Kidney epithelial cell (primary cell): ENCODE measurements at regions not wholly inside any gene's neighbourhood (a gene's known extent, or its start where the extent isn't known, plus 50 kb on each side); places are given as distances from the start of the nearest gene placed in this dataset.

Source experiments
- DNase-seq: peaks from one replicate; pipeline ENCODE4 v3.0.0-alpha.2; 2010; ENCODE audit warnings: low read depth
- H3K27me3 ChIP-seq: 2 replicates; pipeline ENCODE4 v1.6.0; 2011; ENCODE audit warnings: low read length; ENCODE audit not compliant: control insufficient read depth, insufficient read depth
- H3K36me3 ChIP-seq: 2 replicates; pipeline ENCODE4 v1.5.1; 2011; ENCODE audit warnings: low read length; ENCODE audit not compliant: control insufficient read depth, insufficient read depth
- H3K4me3 ChIP-seq: 2 replicates; pipeline ENCODE4 v1.5.1; 2011; ENCODE audit warnings: low read depth, mild to moderate bottlenecking, control low read depth, low read length
- TF ChIP-seq, protein P1 (sequence below): IDR thresholded peaks from 2 replicates; pipeline ENCODE4 v1.5.1; 2011; ENCODE audit warnings: mild to moderate bottlenecking, moderate library complexity, low read length, control low read depth, inconsistent platforms; ENCODE audit not compliant: insufficient read depth, poor library complexity, severe bottlenecking

DNA sequence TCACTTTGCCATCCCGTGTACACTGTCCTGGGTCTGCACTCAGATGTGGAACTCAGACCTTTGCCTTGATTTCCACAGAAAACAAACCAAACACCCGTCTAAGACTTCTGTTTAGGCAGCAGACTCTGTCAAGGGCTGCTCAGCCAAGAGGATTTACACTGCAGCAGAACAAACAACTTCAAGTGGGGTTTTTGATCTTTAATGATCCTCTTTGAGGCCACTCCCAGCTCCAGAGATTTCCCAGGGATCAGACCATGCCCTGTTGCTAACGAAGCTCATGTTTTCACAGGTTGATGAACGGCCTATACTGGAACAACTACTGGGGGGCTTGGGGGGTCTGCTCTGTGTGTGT is 52.5 kb upstream of the LGALSL start:
- no peaks in the 10 kb centered on the region for H3K27me3 ChIP-seq
- TF ChIP-seq, protein P1, sequence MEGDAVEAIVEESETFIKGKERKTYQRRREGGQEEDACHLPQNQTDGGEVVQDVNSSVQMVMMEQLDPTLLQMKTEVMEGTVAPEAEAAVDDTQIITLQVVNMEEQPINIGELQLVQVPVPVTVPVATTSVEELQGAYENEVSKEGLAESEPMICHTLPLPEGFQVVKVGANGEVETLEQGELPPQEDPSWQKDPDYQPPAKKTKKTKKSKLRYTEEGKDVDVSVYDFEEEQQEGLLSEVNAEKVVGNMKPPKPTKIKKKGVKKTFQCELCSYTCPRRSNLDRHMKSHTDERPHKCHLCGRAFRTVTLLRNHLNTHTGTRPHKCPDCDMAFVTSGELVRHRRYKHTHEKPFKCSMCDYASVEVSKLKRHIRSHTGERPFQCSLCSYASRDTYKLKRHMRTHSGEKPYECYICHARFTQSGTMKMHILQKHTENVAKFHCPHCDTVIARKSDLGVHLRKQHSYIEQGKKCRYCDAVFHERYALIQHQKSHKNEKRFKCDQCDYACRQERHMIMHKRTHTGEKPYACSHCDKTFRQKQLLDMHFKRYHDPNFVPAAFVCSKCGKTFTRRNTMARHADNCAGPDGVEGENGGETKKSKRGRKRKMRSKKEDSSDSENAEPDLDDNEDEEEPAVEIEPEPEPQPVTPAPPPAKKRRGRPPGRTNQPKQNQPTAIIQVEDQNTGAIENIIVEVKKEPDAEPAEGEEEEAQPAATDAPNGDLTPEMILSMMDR, result no peak
- no peaks in the 10 kb centered on the region for H3K36me3 ChIP-seq
- no peak for DNase-seq
- H3K4me3 ChIP-seq, result no peak overlapping the region

DNA sequence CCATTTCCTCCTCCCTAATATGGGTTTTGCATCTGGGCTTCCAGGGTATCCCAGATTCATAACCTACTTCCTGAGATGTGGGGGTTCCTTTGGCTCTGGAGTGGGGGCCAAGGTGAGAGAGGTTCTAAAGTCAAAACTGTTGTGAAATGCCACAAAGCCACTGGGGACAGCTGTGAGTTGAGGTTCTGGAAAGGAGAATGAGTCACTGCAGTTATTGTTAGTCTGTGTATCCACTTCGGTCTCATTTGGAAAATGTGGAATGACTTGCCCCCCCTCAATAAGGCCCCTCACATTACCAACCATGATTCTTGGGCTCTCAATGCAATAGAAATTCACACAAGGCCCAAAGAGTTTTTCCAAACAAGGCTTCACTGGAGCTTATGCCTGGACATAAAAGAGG is 51.1 kb upstream of the LGALSL start:
- TF ChIP-seq, protein P1, result no peak
- H3K36me3 ChIP-seq, result no peaks in the 10 kb centered on the region
- H3K4me3 ChIP-seq, result no peak overlapping the region
- DNase-seq, result no peak
- no peaks in the 10 kb centered on the region for H3K27me3 ChIP-seq

DNA sequence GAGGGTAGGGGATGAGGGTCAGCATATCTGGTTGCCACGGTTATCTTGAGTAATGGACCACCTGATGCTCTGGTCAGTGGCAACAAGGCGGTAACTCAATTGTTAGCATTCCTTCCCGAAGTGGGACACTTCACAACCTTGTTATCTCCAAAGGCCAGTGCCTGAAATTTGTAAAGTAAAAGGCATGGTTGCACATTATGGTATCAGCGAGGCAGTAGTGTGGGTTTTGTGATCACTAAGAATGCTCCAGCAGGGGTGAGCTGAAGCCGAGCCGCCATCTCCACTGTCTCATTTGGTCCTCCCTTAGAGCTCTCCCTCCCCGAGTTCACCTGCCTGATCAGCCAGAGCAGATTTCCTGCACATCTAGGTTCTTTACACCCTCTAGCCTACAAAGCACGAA is 50.5 kb upstream of the LGALSL start:
- TF ChIP-seq, protein P1, result no peak
- DNase-seq, result no peak
- Histone ChIP-seq H3K36me3 (no peaks in the 10 kb centered on the region), H3K4me3 (no peak overlapping the region), H3K27me3 (no peaks in the 10 kb centered on the region)

DNA sequence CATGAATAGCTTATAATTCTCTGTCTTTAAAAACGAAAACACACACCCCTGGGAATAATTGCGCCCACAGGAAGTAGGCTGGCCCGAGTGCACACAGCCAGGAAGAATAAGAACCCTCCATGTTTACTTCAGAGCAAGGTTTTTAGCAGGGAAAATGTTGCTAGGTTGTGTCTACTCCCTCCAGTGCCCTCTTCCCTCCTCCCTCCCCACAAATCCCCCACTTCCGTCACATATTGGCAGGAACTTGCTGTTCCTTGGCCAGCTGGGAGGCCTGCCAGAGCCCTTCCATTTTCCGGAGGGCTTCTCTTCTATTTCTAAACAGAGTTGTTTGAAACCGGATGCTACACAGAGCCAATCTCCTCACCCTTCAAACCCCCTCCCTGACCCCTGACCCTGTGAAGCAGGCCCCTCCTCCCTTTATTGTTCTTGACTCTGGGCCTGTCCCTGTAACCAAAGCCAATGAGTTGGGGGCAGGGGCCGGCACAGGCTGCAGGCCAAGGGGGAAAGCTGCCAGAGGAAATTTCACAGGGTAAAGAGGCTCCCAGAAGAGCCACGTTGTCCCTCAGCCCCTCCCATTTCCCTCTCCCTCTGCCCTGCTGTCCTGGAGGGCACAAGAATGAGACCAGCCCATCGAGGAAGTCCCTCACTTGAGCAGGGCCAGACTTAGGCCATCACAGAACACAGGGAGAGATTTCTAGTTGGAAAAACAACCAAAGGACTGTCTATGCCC is 49.8 kb upstream of the LGALSL start:
- H3K4me3 ChIP-seq, result no peak overlapping the region

More for the DNA sequence above, 49.8 kb upstream of the LGALSL start:
- no peaks in the 10 kb centered on the region for H3K27me3 ChIP-seq
- TF ChIP-seq, protein P1, result no peak
- H3K36me3 ChIP-seq, result no peaks in the 10 kb centered on the region
- DNase-seq, result no peak
